Neural cell (in vitro differentiated cells): ENCODE measurements at regions not wholly inside any gene's neighbourhood (a gene's known extent, or its start where the extent isn't known, plus 50 kb on each side); places are given as distances from the start of the nearest gene placed in this dataset.

Source experiments
- CTCF ChIP-seq: fragments of 450-650 bp; IDR thresholded peaks from 2 replicates; pipeline ENCODE4 v1.5.1; 2014; ENCODE audit warnings: antibody characterized with exemption, mild to moderate bottlenecking, moderate library complexity; ENCODE audit not compliant: poor library complexity, severe bottlenecking
- EP300 ChIP-seq: fragments of 450-650 bp; conservative IDR thresholded peaks from 2 replicates; pipeline ENCODE4 v1.6.1; 2014; ENCODE audit warnings: antibody characterized with exemption, mild to moderate bottlenecking, moderate library complexity; ENCODE audit not compliant: poor library complexity, severe bottlenecking
- EZH2 ChIP-seq: fragments of 200-600, 300-800 bp; shearing (Covaris generic), sonication (generic); IDR thresholded peaks from 2 replicates; pipeline ENCODE4 v1.6.1; 2014; ENCODE audit warnings: antibody characterized with exemption, low read length, borderline replicate concordance, mild to moderate bottlenecking; ENCODE audit not compliant: insufficient read depth, poor library complexity, severe bottlenecking
- MXI1 ChIP-seq: fragments of 450-650 bp; conservative IDR thresholded peaks from 2 replicates; pipeline ENCODE4 v1.6.1; 2014; ENCODE audit warnings: antibody characterized with exemption, mild to moderate bottlenecking; ENCODE audit not compliant: poor library complexity, severe bottlenecking
- POLR2AphosphoS5 ChIP-seq: IDR thresholded peaks from 2 replicates; pipeline ENCODE4 v1.6.1; 2012

GRCh38 chr2:217465100-217465499 is 537.7 kb downstream of the TNS1 start:
- TF ChIP-seq CTCF (no peak), EZH2 (no peak), POLR2AphosphoS5 (no peak), EP300 (no peak), MXI1 (no peak)
